RPMI8226 (cell line): ENCODE measurements at regions not wholly inside any gene's neighbourhood (a gene's known extent, or its start where the extent isn't known, plus 50 kb on each side); places are given as distances from the start of the nearest gene placed in this dataset.
"Not testable (repeated sequence)": the region's sequence is repeated elsewhere in the genome, so short reads cannot be mapped to it uniquely, and the experiment has no call there.

ENCODE experiments used
- DNase-seq: peaks from one replicate; pipeline ENCODE4 v3.0.0-alpha.2; 2015

DNA sequence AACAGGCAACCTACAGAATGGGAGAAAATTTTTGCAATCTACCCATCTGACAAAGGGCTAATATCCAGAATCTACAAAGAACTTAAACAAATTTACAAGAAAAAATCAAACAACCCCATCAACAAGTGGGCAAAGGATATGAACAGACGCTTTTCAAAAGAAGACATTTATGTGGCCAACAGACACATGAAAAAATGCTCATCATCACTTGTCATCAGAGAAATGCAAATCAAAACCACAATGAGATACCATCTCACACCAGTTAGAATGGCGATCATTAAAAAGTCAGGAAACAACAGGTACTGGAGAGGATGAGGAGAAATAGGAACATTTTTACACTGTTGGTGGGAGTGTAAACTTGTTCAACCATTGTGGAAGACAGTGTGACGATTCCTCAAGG, 321.6 kb downstream of the RPLP1 start:
- not testable (repeated sequence) for DNase-seq

DNA sequence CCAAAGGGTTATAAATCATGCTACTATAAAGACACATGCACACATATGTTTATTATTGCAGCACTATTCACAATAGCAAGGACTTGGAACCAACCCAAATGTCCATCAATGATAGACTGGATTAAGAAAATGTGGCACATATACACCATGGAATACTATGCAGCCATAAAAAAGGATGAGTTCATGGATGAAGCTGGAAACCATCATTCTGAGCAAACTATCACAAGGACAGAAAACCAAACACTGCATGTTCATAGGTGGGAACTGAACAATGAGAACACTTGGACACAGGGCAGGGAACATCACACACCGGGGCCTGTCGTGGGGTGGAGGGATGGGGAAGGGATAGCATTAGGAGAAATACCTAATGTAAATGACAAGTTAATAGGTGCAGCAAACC, 322.1 kb downstream of the RPLP1 start:
- DNase-seq: not testable (repeated sequence)

GRCh38 chr15:69777356-69777755, 320.4 kb downstream of the TLE3 start:
- DNase-seq: no peak

DNA sequence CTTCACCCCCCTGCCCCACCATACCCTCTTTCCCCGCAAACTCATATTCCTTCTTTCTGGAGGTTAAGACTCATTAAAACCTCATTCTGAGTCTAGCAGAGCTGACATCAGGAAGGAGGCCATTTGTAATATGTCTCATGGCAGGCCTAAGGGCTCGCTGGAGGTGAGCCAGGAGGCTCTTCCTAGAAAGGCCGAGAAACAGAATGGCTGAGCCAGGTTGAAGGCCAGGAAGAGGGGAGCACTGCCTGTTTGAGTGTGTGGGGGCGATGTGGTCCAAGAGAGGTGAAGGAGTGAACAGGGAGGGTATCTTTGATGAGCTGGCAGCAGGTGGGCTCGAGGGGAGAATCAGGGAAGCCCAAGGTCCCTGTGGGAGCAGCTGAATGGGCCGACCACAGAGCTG, 317.3 kb downstream of the TLE3 start:
- DNase-seq: no peak

- no peak for DNase-seq
Measured at GRCh38 chr15:69780981-69781380, 316.7 kb downstream of the TLE3 start.

DNA sequence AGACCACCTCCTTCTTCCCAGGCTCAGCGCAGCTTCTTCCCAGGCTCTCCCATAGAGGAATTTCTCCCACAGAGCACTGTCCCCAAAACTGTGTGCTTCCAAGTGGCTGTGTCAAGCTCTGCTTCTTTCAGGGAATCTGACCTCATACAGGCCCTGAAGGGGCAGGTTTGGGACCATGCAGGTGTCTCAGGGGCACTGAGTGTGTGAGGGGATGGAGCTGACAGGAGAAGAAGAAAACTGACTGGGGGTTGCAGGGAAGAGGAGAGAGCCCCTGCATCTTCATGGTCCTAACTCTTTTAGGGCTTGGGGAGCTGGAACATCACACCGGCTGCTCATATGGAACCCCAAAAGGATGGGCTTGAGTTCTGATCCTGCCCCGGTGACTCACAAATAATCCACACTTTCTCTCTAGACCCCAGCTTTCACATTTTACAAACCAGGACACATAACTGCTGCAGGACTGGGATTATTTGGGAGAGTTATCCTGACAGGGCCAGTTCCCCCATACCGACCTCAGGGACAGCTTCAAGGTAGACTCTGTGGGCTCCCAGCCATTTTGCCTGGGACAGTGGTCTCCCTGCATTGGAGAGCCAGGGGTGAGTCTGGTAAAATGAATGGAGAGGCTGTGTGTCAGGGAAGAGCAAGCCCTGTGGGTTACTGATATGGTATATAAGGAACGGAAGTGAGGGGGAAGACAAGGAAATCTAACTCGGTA, 316.1 kb downstream of the TLE3 start:
- no peak for DNase-seq

DNA sequence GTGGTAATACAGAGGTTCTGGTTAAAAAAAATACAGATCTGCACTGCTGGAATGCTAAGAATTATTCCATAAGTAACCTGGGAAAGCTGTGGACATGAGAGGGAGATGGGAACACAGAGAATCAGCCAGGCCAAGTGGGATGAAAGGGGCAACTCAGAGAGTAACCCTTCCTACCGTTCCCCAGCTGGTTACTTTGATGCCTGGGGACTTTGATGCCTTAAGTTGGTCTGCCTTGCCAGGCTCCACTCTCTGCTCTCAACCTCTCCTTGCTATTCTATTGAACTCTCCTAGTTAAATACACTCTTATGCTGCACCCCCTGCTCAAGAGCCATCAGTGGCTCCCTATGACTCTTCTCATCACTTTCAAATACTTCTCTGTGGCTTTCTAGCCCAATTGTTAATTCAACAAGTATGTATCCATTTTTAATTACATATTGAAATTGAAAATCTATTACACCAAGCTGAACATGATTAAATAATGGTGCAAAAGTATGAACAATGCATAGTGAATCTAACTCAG, 315.5 kb downstream of the TLE3 start:
- DNase-seq: no peak

GRCh38 chr15:69782809-69783208, 314.9 kb downstream of the TLE3 start:
- peak; percentile 28 for DNase-seq

DNA sequence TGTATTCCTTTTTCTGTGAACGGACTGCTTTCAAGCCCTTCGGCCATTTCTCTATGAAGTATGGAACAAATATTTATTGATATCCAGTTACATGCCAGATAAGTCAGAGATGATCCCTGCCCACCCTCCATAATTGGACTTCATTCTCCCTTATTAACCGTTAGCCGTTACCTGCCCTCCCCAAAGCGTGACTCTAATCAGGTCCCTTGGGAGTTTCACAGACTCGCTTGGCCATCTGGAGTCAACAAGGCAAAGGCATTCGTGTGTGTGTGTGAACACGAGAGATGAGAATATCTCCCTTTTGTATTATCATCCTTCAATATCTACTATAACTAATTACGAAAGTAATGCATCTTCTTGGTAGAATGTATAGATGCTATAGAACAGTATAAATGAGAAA, 314.5 kb downstream of the TLE3 start:
- no peak for DNase-seq

- no peak for DNase-seq
Measured at GRCh38 chr15:69784798-69785566, 312.7 kb downstream of the TLE3 start.

- no peak for DNase-seq
Measured at GRCh38 chr15:69786136-69786701, 311.5 kb downstream of the TLE3 start.

GRCh38 chr15:69787791-69788190, 309.9 kb downstream of the TLE3 start:
- DNase-seq: no peak

DNA sequence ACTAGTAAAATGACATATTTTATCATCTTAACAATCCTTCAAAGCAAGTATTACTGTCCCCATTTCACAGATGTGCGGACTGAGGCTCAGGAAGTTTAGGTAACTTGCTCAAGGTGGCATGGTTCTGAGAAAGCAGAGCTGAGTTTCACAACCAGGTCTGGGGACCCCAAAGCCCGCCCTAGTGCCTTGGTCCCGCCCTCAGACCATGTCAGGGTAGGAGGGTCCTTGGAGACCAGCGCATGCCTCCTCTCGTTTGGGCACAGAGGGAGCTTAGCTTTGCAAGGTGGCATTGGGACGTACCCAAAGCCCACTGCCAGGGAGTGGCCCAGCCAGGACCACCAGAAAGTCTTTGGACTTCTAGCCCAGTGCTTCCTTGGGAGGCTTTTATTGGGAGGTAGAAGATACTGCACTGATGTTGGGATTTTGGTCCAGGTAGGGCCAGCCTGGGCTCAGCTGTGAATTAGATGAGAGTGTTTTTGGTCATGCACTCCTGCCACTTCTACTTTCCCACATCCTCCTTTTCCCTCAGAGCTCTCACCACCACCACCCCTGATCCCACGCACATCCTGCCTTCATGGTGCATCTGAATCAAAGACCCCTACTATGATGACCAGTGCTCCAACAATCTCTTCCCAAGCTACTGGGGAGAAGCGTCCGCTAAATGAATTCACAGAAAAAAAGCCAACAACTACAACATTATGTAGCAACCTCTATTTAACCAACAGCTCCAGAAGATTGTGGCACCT, 307.9 kb downstream of the TLE3 start:
- DNase-seq: no peak

- no peak for DNase-seq
Measured at GRCh38 chr15:69790632-69791031, 307.1 kb downstream of the TLE3 start.

DNA sequence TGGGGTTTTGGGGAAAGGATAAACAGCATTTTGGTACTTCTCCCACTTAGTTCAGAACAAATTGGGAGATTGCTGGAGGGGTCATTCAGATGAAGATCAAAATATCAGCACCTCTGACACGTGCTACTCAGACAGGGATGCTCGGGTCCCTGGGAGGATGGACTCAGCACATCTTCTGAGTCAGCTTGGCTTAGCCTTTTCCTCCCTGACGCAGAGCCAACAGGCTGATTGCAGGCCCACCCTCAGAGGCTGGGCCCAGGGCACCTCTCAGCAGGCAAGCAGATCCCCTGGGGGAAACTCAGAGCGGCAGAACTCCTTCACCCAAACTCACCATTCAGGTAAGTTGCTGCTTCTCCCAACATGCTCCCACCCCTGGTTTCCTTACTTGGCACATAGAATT, 304.9 kb downstream of the TLE3 start:
- no peak for DNase-seq

DNA sequence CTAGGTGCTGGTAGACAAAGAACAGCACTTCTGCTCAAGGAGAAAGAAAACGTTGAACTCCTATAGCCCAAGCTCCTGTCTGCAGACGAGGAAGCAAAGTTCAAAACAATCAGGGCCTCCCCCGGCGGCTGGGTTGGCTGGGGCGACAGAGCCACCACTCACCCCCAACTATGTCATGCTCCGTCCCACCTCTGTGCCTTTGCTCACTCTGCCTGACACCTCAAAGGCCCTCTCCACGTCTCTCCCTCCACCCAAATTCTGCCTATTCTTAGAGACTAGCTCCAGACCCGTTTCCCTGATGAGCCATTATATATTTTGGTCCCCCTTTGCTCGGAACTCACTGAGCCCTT, 304.3 kb downstream of the TLE3 start:
- DNase-seq: no peak

- no peak for DNase-seq
Measured at GRCh38 chr15:69793781-69794451, 303.8 kb downstream of the TLE3 start.

DNA sequence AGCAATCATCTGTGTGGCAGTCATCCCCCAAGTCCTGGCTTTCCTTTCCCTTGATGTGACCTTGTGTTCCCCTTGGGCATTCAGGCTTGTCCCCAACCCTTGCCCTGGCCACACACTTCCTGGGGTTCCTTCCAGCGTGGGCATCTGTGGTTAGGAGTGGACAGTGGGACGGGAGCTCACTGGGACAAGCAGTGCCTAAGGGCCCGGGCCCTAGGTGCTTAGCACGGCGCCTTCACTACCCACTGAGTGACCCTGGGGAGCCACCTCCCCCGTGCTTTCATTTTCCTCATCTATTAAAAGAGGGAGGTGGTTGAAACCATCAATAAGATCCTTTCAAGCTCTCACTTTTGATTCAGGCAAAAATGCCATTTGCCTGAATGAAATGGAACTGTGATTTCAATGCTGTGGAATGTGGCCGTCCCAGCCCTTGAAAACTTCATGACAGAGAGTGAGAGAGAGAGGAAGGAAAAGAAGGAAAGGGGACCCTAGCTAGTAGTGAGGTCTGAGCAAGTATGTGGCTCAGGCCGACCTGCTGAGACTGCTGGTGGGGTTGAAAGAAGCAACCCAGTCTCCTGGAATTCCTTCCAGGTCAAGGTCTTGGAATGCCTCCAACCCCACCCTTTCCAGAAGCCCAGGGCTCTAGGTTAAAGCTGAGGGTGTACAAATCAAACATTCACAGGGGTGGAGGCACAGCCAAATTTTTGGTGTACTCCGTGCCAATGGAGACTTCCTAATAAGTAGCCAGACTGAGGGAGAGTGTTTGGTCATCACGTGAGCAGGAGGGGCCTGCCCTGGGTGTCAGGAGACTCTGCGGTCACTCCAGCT, 302.9 kb downstream of the TLE3 start:
- DNase-seq: no peak

DNA sequence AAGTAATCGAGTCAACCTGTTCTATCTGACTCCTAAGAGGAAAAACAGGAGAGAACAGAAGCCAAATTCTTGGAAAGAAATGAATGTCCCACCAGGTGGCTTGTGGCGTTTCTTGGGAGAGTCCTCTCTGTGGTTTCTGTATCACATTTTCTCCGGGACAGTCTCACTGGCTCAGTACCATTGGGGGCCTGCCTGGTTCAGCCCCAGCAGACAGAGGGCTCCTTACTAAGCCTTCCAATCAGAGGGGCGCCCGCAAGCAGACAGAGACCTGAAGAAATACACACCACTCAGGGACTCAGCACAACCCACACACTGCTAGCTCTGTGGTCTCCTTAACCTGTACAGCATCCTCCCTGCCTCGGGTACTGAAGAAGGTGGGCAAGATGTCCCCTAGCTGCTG, 302.1 kb downstream of the TLE3 start:
- no peak for DNase-seq

- DNase-seq: no peak
Measured at GRCh38 chr15:69797051-69797595, 300.6 kb downstream of the TLE3 start.

DNA sequence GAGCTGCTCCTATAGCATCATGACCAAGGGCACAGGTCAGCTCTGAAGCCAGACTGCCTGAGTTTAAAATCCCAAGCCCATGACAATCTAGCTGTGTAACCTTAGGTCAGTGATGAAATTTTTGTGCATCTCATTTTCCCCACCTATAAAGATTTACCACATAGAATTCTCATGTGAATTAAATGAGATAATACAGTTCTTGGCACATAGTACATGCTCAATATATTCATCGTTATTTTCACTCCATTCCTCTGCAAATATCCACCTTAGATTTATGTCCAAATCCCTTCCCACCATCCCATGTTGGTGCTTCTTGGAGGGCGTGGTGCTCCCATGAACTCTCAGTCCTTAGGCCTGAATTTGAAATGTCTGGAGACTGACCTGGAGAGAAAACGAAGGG, 300.1 kb downstream of the TLE3 start:
- no peak for DNase-seq
